Upper lobe of right lung (tissue), 1 donor: ENCODE measurements at regions not wholly inside any gene's neighbourhood (a gene's known extent, or its start where the extent isn't known, plus 50 kb on each side); places are given as distances from the start of the nearest gene placed in this dataset.

Experiments
- ATAC-seq: fragments of 200-7000 bp; cut with Tn5 transposase; one replicate; pipeline ENCODE4 v1.9.1; 2020; ENCODE audit warnings: mild to moderate bottlenecking, moderate library complexity
- DNase-seq: peaks from one replicate; pipeline ENCODE4 v3.0.0-alpha.2; 2020
- H3K27ac ChIP-seq: fragments of 200-600 bp; one replicate; pipeline ENCODE4 v1.8.0; 2022
- H3K27me3 ChIP-seq: fragments of 200-600 bp; one replicate; pipeline ENCODE4 v1.8.0; 2022; ENCODE audit warnings: mild to moderate bottlenecking
- H3K36me3 ChIP-seq: fragments of 200-600 bp; one replicate; pipeline ENCODE4 v1.8.0; 2022
- H3K4me1 ChIP-seq: fragments of 200-600 bp; one replicate; pipeline ENCODE4 v1.8.0; 2022
- H3K4me3 ChIP-seq: fragments of 200-600 bp; one replicate; pipeline ENCODE4 v1.8.0; 2022; ENCODE audit warnings: mild to moderate bottlenecking
- H3K9me3 ChIP-seq: fragments of 200-600 bp; one replicate; pipeline ENCODE4 v1.8.0; 2022
- CTCF ChIP-seq: fragments of 200-600 bp; IDR thresholded peaks from one replicate; pipeline ENCODE4 v1.8.0; 2022; ENCODE audit warnings: antibody characterized with exemption
- intact Hi-C: fragments of 100-400 bp; cut with DNase I; formaldehyde crosslinking; loops from one replicate; pipeline ENCODE4 v1.11.0; 2022
- donor health status: DM: no; HTN: yes; CAD: no; lungs with severe emphysema.

- Histone ChIP-seq H3K4me3 (no peak overlapping the region), H3K4me1 (no peaks in the 10 kb centered on the region), H3K9me3 (no peaks in the 10 kb centered on the region), H3K36me3 (no peaks in the 10 kb centered on the region), H3K27me3 (no peaks in the 10 kb centered on the region), H3K27ac (no peak overlapping the region)
- DNase-seq: no peak
- intact Hi-C loops: no loop called here
- TF ChIP-seq CTCF: no peak
- no peak for ATAC-seq
These were observed 81.3 kb upstream of the ERCC6L2 start for GRCh38 chr9:95793924-95794828.

DNA sequence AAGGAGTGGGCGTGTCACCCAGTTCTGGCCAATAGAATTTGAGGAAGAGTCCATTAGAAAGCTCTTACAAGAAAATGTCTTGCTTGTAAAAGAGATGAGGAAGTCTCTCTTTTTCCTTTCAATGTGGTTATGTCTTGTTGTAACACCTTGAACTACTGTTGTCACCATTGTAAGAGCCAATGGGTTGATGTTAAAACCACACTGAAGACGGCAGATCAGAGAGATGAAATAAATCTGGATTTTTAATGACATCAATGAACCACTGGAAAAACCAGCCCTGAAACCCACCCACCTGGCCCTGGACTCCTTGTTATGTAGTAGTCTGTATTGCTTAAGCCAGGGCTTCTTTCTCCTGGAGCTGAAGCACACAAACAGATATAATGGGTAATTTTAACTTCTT lies 83.8 kb upstream of the ERCC6L2 start:
- no peak overlapping the region for H3K27ac ChIP-seq
- intact Hi-C loops: no loop called here
- ATAC-seq: no peak
- H3K27me3 ChIP-seq: no peaks in the 10 kb centered on the region
- DNase-seq: no peak
- TF ChIP-seq CTCF: no peak
- H3K9me3 ChIP-seq: no peaks in the 10 kb centered on the region
- H3K4me3 ChIP-seq: no peak overlapping the region
- no peaks in the 10 kb centered on the region for H3K36me3 ChIP-seq
- H3K4me1 ChIP-seq: no peaks in the 10 kb centered on the region

- no peak overlapping the region for H3K27ac ChIP-seq
- ATAC-seq (no peak), DNase-seq (no peak)
- no peaks in the 10 kb centered on the region for H3K27me3 ChIP-seq
- intact Hi-C loops: no loop called here
- H3K4me1 ChIP-seq: no peaks in the 10 kb centered on the region
- no peaks in the 10 kb centered on the region for H3K36me3 ChIP-seq
- H3K4me3 ChIP-seq: no peak overlapping the region
- no peak for TF ChIP-seq CTCF
- no peaks in the 10 kb centered on the region for H3K9me3 ChIP-seq
These were observed 84.2 kb upstream of the ERCC6L2 start for GRCh38 chr9:95791286-95791685.

DNA sequence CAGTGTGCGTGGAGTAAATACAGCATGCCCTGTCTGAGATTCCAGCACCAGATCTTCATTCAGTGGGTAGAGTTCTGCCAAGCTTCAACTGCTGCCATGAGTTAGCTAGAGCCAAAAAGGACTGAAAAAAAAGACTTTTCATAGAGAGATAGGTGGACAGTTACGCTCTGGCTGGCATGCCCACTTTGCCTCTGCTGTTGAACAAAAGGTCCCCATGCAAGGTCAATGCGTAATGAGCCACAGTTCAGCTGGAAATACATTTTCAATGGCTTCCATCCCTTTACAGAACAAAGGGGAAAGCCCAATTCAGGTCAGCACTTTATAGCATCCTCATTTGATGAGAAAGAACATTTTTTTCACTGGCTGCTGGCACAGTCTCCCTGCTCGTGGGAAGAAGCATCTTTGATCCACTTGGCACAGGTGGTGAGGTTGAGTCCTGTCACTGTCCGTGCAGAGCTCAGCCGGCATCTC lies 86.9 kb upstream of the ERCC6L2 start:
- no peak for TF ChIP-seq CTCF
- H3K36me3 ChIP-seq: no peaks in the 10 kb centered on the region
- H3K27me3 ChIP-seq: no peaks in the 10 kb centered on the region
- ATAC-seq (no peak), DNase-seq (no peak)
- H3K27ac ChIP-seq: no peak overlapping the region
- no peak overlapping the region for H3K4me3 ChIP-seq
- no peaks in the 10 kb centered on the region for H3K9me3 ChIP-seq
- H3K4me1 ChIP-seq: no peaks in the 10 kb centered on the region
- intact Hi-C loops: no loop called here

DNA sequence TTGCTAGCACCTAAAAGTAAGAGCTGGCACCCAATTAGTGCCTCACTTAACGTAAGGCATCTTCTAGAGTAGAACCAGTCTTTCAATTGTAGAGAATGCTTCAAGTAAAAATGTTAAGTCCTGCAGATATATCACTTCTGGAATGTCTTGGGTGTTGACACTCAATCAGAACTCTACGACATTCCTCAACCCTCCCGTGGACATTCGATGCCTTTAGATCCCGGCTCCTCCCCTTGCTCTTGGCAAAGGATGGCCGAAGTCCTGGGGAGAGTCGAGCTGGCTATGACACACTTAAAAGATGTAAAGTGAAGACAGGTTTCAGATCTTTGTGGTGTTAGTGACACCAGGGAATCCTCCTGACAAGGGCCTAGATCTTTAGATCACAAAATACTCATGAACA lies 87.5 kb upstream of the ERCC6L2 start:
- no peaks in the 10 kb centered on the region for H3K36me3 ChIP-seq
- TF ChIP-seq CTCF: no peak
- intact Hi-C loops: no loop called here
- no peak overlapping the region for H3K4me3 ChIP-seq
- DNase-seq (no peak), ATAC-seq (no peak)
- no peak overlapping the region for H3K27ac ChIP-seq
- no peaks in the 10 kb centered on the region for H3K27me3 ChIP-seq
- H3K9me3 ChIP-seq: no peaks in the 10 kb centered on the region
- no peaks in the 10 kb centered on the region for H3K4me1 ChIP-seq
